ENCODE measurements at regions not wholly inside any gene's neighbourhood (a gene's known extent, or its start where the extent isn't known, plus 50 kb on each side); places are given as distances from the start of the nearest gene placed in this dataset.

DNA sequence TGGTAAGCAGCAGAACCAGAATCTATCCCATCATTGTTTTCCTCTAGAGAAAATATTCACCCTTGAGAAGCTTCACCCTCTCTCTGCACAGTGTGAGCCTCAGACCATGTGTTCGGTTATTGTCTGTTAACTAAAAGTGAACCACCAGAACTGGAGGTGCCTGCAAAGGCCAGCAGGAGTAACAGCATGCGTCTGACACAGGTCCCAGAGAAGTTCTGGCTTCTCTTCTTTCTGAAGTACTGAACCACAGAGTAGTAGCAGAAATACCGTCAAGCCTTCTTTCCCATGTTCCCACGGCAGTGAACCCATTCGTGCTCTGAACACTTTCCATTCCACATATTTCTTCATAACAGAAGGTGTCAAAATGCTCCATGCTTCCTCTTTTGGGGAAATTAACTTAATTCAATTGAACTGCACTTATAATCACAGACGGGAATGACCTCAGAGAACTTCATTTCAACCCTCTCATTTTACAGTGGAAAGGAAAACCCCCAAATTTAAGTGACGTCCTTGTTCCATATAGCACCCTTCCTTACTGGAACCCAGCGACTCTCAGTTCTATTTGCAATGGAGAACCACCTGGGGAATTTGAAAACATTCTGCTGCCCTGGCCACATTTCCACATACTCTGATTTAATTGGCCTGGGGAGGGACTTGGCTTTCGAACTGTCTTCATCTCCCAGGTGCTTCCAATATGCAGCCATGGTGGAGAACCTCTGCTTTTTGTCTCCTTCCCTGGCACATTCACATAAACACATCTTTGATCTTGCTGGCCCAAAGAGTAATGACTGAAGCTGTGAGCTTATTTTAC is 519.1 kb downstream of the RNF144A start:
- no peak for DNase-seq

GRCh38 chr2:7437141-7437540 is 519.9 kb downstream of the RNF144A start:
- peak; percentile 40 for DNase-seq

GRCh38 chr2:7437716-7438632 is 520.8 kb downstream of the RNF144A start:
- DNase-seq, result peak; percentile 5

- peak; percentile 34 for DNase-seq
Measured at GRCh38 chr2:7438855-7439254, 521.6 kb downstream of the RNF144A start.

DNA sequence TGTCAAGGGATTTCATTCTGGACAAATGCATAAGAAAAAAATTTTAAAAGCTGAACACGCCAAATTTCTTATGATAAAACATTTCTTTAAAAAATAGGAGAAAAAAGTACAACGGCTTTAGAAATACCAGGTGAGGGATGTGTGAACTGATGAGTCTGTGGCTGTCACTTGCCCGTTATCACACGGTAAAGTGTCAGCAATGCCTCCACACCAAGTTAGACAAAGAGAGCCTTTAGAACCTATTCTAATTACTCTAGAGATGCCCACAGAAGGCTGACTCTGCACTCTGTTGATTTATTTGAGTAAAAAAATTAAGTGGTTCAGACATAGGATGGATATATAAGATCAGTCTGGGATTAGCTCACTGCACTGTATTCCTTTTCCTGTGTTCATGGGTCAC is 523.8 kb downstream of the RNF144A start:
- peak; percentile 11 for DNase-seq

DNA sequence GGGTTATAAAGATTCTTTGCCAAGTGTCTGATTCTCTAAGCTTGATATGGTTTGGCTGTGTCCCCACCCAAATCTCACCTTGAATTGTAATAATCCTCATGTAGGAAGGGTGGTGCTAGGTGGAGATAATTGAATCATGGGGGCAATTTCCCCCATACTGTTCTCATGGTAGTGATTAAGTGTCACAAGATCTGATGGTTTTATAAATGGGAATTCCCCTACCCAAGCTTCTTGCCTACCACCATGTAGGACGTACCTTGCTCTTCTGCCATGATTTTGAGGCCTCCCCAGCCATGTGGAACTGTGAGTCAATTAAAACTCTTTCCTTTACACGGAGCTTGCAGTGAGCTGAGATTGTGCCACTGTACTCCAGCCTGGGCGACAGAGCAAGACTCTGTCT is 524.6 kb downstream of the RNF144A start:
- peak; percentile 35 for DNase-seq

DNA sequence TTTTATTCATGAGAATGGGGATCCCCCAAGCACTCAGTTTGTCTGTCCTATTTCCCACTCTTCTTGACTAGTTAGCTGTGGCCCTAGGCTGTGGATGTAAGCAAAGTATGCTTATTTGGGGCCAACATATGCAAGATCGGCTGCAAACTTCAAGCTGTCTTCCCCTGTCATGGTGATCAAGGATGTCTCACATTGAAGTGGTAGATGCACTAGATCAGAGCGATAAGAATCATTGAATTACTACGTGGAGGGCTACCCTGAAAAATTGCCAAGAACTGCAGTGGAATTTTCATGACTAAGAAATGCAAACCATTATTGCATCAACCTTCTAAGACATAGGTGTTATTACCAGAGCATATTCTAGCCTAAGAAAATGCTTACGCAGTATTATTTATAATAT is 527.4 kb downstream of the RNF144A start:
- peak; percentile 37 for DNase-seq

GRCh38 chr2:7448578-7449264 is 531.5 kb downstream of the RNF144A start:
- DNase-seq, result no peak

DNA sequence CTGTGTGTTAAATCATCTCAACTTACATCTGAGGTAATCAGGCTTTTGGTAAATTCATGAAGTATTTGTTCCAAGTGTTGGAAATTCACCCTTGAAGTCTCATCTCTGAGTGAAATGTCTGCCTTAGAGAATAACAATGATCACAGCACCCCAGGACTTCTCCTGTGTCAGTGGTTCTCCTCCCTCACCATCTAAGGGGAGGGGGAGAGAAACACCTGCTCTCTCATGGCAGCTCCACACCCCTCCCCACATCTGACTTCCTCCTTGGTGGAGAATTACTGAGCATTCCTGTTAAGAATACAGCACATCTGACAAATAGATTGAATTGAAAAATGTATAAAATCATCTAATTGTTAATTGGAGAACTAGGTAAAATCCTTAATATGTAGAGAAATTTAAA is 532.1 kb downstream of the RNF144A start:
- no peak for DNase-seq

GRCh38 chr2:7450188-7450832 is 533.1 kb downstream of the RNF144A start:
- DNase-seq, result peak; percentile 83

GRCh38 chr2:7450833-7451190 is 533.6 kb downstream of the RNF144A start:
- DNase-seq, result no peak

DNA sequence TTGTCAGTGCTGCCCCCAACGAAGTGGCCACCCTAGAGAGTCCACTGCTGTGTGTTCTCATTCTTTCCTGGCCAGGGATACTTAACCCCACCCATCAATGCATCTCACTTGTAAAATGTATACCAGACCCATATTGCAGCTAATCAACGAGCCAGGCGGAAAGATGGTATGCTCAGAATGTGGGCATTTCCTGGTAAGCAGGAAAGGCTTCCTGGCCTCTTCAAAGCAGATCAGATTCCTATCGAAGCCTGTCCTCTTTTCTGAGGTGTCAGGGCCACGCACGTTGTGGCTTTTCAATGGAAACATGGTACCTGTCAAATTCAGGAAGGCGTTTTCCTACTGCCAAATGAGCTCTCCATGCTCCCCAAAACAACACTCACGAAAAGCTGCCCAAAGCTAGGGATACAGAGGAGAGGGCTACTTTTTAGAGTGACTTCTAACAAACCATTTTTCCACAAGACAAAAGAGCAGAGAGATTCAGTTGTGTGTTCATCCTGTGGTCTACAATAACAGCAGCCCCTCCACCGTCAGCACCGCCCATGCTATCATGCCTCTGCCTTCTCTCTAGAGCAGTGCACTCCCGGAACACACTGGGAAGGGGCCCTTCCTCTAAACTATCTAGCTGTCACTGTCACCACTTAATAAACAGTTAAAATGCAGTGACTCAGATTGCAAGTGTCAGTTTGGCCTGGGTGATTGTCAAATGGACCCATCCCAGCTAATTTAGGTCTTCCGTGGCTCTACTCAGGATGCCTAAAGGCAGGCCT is 535.1 kb downstream of the RNF144A start:
- DNase-seq, result no peak

GRCh38 chr2:7454592-7454991 is 537.4 kb downstream of the RNF144A start:
- no peak for DNase-seq

GRCh38 chr2:7456762-7457161 is 539.5 kb downstream of the RNF144A start:
- no peak for DNase-seq

DNA sequence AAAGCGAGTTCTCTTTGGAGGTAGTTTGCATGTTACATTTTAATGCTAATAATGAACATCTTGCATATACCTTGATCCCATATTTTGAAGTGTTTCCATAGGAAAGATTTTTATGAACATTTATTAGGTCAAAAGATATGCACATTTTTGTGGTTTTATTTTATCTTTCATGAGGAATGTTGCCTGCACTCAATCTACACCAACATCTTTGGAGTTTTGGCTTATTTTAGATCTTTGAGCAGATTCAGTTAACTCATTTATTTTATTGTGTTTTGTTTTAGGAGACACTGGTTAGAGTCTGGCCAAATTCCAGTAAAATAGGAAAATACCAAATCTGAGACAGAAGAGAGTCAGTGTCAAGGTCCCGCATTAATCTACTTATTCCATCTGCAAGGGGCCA is 540.9 kb downstream of the RNF144A start:
- DNase-seq, result no peak

- DNase-seq, result peak; percentile 47
Measured at GRCh38 chr2:7467782-7468447, 550.7 kb downstream of the RNF144A start.

DNA sequence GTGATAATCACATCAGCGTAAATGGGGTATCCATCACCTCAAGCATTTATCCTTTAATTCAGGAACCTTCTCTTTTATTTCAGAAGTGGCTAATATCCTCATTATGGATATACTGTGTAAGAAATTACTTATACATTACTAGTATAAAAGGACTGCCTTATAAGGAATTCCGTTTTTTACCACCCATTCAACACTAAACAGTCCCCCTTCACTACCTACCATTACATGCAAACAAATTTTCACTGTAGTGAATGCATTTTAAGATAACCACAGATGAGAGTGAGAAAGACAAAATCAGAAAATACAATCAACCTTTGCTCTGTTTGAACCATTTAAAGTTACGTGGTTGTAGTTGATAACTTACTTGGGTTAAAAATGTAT is 551.2 kb downstream of the RNF144A start:
- DNase-seq, result no peak

GRCh38 chr2:7468955-7469354 is 551.7 kb downstream of the RNF144A start:
- no peak for DNase-seq

- DNase-seq, result no peak
Measured at GRCh38 chr2:7471185-7471584, 554.0 kb downstream of the RNF144A start.

DNA sequence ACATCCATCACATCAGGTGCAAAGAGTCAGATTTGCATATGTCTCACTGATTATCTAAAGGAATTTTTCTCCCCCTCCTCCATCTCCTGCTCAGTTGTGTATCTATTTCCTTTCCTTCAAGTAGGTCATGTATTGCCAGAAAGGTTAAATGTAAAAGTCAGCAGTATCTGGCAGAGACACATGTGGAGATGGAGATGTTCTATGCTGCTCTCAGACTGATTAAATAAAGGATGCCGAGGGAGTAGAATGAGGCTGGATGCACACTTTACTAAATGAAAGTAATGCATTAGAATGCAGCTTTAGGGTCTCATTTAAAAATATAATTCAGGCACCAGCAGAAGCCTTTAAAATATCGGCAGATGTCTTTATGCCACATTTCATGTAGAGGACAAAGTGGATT is 555.3 kb downstream of the RNF144A start:
- DNase-seq, result no peak

DNA sequence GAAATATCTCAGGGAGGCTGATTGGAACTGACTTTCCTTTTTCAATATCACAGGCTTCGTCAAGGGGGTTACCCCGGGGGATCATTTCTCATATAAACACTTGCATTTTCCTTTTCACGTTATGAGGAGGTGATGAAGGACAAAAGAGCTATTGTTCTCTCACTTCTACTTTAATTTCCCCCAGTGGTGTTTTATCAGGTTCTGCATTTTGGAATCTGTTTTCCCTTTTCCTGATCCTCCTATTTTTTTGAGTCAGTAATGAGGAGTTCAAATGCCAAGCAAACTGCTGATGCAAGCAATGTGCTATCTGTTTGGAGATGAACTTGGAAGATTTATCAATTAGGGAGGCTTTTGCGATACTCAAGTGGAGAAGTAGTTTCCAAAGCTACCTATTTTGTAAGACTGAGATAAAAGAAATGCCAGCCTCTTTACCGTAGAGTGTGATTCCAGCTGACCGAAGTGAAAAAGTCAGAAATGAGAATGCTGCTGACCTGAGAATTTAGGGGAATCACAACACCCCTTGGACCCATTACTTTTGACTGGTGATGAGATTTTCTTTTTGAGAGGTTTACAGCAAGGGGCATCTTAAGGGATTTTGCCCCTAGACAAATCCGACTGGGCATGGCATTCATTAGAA is 556.0 kb downstream of the RNF144A start:
- no peak for DNase-seq
